IPS DF 4.7 (cell line): ENCODE measurements at regions not wholly inside any gene's neighbourhood (a gene's known extent, or its start where the extent isn't known, plus 50 kb on each side); places are given as distances from the start of the nearest gene placed in this dataset.
"Not testable (repeated sequence)": the region's sequence is repeated elsewhere in the genome, so short reads cannot be mapped to it uniquely, and the experiment has no call there.

ENCODE experiments used
- DNase-seq: peaks from one replicate; pipeline ENCODE4 v3.0.0-alpha.2; 2013; ENCODE audit warnings: low spot score; ENCODE audit errors: extremely low read depth

DNA sequence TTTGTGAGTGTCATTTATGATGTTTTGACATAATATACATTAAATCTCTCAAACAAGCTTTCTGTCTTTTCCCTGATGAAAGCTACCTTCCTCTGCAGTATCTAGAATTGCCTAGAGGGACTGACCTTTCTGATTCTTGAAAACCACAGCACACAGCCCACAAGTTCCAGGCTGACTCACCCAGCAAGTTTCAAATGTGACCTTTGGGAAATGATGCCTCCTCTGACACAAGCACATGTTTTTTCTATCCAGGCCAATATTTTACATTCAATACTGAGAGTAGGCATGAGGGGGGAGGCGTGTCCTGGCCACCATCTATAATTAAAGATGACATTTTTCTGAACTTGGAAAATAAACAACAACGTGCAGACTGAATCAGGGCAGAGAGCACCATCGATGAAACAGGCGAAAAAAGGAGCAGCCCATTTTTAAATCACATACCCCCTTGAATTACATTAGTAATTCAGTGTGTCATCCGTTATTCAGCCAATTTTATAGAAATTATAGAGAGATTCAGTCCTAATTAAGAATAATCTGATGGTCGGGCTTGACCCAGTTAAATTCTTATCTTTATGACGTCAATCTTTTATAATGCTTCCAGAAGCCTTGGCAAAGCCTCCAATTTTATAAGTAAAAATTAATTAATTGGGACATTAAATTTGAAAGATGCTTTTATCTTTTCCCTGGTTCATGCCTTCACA, 292.6 kb upstream of the CDH11 start:
- DNase-seq, result no peak

DNA sequence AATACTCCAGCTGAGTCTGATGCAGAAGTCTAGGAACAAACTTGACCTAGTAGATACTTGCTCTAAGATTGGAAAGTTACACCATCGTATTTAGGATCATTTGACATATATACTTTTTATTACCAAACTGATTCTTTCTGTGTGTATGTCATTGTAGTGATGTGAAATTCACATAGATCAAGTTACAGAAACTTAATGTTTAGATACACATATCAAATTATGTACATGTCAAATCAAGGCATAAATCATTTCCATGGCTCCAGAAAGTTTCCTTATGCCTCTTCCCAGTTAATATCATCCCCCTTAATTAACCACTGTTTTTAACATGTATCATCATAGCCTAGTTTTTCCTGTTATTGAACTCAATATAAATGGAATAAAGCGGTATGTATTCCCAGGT, 292.0 kb upstream of the CDH11 start:
- no peak for DNase-seq

DNA sequence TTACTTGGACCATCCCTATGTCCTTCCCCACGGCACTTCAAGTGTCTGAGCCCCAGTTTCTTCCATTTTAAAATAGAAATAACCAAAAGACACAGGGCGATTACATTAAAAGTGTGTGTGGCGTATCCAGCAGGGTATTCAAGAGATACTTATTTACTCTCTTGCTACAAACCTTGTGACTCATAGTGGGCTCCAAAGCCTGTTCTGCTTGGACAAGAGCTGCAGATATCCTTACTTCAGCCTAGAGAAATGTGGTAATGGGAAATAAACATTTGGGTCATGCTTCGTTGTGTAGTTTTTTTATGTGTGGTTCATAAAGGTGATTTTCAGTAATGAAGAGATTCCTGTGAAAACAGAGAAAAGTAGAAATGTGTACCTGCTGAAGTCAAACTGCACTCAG, 288.9 kb upstream of the CDH11 start:
- DNase-seq, result no peak

DNA sequence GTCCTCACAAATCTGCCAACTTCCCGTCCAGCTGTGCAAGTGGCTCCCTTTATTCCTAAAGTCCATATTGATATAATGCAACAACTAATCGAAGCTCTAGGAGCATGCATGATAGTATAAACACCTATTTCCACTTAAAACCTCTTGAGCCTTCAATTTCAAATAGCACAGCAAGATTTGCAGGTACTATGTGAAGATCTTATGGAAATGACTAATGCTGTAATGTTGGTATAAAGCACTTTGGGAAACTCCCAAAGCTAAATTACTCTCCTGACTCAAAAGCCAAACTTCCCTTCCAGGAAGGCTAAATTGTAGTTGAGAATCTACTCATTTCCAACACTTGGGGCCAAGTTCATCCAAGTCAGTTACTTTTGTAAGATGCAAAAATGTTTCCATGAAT, 287.6 kb upstream of the CDH11 start:
- DNase-seq, result no peak

DNA sequence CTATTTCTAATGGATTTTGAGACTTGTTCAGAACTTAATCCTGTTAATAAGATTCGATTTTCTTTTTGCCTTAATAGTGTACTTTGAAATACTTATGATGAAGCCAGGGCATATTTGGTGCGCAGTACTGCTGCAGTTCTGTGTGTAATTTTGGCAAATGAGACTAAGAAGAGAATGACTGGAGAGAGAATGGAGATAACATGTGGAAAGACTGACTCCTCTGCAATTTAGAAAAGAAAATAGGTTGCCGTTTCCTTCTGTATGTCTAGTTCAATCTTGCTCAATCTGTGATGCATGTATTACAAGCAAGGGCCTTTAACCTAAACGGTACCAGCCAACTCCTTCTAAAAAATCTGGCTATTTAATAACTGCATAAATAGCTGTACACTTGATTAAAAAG, 285.1 kb upstream of the CDH11 start:
- no peak for DNase-seq

DNA sequence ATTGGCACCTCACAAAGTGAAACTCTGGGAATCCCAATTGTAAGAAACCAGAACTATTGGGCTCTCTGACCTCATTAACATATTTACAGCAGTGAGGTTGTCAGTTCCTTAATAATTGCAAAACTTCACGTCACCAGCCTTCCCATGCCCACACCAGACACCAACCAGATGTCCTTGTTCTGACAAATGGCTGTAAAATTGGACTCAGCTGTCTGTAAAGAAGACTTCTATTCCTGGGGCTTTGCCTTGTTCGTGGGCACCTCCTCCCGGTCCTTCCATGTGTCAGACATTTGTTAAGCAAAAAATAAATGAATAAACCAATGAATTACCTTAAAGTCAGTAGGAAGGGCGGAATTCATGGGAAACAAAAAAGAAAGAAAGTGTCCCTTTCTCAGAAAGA, 284.3 kb upstream of the CDH11 start:
- no peak for DNase-seq

DNA sequence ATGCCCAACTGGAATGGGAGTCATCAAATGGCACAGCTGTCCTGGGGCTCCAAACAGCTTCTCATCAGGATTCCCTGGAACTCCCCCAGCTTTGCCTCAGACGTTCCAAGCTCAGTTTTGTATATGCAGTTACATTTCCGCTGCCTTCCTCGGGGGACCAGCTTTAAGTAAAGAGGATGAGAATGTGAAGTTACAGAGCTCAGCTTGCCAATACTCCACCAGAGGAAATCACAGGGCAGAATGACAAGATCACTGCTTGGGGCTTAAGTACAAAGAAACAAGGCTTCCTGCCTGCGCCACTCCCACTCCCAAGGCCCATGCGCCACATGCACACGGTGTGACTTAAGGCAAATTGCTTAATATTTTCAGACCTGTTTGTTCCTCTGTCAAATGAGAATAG, 272.4 kb upstream of the CDH11 start:
- no peak for DNase-seq

DNA sequence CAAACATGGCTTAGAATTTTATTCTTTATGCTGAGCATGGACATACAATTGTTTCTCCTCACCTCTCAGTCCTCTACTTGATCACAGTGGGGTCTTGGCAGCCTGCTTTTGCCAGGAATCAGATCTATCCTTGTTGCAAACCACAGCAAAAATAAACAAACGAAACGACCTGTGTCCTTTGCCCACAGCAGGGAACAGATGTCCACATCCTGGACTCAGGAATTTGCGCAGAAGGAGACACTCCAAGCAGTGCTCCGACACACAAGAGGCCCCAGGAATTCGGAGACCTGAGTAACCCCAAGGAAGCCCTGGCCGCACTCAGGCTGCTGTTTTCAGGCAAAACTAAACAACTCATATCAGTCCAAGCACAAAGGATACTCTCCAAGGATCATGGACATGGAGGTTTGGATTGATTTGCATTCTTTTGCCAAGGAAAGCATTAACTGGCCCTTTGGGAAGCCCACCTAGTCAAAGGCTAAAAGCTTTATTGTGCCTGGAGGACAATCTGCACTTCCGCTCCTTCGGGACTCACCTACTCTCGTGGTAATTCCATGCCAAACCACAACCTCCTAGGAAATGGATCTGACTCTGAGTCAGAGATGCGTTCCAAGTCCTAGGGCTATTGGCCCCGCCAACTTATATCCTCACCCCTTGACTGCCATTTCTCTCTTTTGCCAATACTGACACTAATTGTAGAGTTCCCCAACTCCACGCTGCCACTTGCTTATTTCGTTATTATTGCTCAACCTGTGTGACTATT, 271.1 kb upstream of the CDH11 start:
- no peak for DNase-seq

DNA sequence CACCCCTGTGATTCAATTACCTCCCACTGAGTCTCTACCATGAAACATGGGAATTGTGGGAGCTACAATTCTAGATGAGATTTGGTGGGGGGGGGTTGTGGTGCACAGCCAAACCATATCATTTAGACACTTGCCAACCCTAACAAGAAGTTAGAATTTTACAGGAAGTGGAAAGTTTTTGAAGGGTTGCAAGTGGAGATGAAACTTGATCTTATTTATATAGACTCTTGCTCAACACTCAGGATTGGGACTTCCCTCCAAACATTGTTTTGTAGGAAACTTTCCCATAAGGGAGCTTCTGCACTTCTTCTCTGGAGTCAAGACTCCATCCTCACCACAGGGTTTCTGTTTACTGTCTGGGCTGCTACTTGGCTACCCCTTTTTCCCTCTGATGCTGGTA, 266.7 kb upstream of the CDH11 start:
- DNase-seq, result no peak

DNA sequence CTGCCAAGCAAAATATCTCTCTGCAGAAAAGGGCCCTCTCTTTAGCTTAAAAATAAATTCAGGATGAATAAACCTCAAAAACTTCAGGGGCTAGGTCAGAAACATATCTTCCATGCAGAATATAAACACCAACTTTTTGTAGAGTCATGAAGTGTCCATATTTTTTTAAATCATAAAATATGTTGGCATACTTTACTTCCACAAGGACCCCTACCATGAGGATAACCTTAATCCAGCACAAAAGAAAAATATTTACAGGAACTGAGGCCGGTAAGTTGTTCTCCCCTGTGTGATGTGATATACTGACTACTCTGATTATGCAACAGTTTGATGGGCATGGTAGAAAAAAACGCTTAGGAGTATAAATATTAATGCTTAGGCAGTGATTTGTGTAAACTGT, 264.8 kb upstream of the CDH11 start:
- no peak for DNase-seq

DNA sequence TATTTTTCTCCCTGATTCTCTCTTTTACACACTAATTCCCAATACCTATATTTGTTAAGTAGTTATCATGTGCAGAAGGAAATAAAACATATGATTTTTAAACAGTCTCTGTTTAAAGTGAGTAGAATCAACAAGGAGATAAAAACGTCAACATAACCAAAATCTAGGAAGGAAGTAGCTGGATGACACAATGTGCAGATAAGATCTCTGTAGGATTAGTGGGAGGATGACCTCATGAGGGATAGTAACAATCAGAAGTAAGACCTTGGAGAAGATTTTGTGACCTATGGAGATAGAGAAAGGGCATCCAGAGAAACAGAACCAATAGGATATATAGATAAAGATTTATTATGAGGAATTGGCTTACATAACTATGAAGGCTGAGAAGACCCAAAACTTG, 262.6 kb upstream of the CDH11 start:
- DNase-seq, result no peak

DNA sequence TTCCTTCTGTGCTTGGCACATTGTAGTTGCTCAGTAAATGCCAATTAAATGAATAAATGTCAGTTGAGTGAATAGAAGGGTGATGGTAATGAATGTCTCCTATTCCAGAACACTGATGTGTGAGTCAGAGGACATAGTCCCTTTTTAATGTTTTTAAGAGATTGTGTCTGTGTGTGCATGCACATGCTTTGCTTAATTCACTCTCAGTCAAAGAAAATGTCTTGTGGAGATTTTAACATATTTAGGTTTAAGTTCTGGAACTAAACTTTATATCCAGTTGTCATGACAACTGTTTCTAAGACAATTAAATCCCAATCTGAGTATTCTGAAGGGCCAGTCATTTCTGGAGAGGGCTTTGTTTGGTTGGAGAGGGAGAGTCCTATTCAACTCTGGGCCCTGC, 255.3 kb upstream of the CDH11 start:
- DNase-seq, result no peak

DNA sequence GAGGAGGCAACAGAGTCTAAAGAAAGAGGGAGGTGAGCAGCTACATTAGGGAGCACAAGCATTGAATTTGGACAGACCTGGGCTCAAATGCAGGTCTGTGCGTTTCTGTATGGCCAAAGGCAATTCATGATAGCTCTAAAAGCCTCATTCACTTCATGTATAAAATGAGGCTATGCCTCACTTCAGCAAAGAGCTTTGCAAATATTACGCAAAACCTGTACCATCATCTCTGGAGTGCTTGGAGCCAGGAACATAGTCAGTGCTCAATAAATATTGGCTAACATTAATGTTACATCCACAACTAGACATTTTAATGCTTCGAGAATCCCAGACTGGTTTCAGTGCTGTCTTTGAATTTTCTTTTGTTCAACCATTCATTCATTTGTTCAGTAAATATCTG, 254.7 kb upstream of the CDH11 start:
- DNase-seq, result no peak

DNA sequence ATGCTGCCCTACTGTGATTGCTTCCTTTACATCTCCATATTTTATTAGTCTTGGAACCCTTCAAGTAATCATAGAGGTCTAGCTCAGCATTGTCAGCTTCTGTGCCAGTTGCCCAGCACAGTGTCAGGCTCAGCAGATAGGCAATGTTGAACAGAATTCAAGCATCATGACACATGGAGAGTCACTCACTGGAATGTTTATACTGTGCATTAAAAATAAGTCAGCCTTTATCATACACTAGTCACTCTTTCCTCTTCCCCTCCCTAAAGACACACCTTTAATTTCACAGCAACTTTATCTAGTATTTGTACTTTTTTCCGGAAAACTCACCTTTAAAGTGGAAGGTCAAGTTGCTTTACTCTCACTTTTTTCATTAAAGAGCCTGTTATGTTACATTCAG, 253.8 kb upstream of the CDH11 start:
- DNase-seq, result no peak

DNA sequence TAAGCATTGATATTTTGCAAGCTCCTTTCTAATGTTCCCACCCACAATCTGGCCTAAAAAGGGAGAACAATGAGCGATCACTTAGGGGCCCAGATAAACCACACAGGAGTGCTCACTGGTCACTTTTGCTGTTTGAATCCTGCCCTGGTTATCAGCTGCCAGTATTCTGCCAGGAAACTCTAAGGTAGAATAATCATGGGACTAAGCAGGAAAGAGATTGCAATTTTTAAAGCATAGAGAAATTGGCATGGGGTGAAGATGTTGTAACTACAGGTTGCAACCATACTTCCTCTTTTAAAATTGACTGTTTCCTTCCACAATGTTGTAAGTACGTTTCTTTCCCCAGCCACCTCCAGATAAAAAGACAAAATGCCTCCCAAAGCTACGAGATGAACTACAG, 251.2 kb upstream of the CDH11 start:
- no peak for DNase-seq

DNA sequence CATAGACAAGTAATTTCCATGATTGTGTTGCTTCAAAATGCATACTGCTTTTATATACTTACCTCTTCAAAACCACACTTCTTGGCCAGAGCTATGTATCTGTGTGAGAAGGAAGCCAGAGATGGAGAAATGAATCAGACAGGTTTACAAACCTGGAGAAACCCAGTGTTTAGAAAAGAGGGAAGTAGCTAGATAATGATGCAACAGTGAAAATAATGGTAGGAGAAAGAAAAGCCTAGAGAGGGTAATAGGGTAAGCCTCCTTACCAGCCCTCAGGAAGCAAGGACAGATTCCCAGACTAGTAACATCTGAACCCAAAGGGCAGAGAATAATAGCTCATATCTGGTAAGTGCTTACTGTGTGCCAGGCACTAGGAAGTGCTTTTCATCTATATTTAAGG, 250.3 kb upstream of the CDH11 start:
- no peak for DNase-seq

DNA sequence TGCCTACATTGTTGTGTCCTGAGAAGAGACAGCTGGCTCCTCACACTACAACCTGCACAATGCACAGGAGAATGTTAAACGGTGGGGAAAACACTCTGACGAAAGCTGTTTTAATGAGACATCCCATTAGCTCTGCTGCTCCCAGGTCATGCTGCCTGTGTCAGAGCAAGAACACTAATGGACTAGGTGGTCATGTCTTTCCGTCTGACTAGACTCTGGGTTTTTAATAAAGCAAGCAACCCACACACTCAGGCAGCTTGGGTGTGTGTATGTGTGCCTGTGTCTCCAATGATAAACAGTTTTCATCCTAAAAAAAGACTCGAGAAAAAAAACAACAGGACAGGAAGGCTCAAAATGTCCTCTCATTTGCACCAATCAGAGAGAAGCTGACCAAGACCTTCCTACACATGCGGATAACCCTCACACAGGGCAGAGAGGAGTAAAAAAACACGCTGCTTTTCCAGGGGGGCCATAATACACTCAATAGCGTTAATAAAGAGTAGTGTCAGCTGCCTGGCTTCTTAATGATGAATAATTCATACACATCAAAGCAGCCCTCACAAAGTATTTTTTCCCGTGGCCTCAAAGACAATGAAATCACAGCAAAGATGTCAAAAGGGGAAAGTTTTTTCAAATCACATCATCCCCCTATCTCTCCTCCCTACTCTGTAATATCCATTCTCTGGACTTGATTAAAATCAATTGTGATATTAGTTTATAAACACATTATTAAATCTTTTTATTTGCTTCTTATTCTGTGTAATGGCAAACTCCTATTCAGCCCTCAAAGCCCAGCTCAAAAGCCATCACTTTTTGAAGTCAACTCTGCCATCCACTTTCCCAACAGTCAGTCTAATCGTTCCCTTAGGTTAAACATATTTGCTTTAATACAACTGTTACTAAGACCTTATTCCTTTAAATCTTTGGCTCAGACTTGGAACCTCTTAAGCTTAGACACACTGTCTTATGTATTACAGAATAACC, 244.2 kb upstream of the CDH11 start:
- DNase-seq, result no peak

DNA sequence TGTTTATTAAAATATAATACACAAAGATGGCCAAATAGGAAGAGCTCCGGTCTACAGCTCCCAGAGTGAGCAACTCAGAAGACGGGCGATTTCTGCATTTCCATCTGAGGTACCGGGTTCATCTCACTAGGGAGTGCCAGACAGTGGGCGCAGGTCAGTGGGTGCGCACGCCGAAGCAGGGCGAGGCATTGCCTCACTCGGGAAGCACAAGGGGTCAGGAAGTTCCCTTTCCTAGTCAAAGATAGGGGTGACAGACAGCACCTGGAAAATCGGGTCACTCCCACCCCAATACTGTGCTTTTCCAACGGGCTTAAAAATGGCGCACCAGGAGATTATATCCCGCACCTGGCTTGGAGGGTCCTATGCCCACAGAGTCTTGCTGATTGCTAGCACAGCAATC, 234.9 kb upstream of the CDH11 start:
- not testable (repeated sequence) for DNase-seq

DNA sequence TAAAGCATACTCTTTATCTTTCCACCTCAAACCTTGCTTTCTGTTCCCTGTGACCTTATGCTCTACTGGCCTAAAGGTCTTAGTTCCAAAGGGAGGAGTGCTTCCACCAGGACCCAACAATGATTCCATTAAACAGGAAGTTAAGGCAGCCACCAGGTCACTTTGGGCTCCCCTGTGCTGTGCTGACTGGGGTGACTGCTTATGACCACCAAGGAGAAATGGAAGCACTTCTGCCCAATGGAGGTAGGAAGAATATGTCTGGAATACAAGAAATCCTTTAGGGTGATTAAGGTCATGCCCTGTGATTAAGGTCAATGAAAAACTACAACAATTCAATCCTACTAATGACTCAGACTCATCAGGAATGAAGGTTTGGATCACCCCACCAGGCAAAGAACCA, 233.8 kb upstream of the CDH11 start:
- no peak for DNase-seq

DNA sequence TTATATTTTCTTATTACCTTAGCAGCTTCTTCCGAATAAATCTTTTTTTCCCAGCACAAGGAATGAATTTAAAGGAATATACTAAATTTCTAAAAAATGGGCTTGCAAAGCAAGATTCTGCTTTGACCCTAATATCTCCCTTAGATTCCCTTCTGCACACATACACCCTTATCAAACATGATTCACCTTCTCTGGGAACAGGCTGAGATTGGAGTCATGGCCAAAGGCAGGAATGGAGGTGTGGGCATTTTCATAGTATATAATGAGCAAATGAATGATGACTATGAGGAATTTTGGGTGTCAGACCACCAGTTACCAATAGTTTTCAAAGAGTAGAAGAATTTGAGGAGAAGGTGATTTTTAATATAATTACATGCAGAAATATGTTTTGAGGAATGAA, 231.3 kb upstream of the CDH11 start:
- DNase-seq, result no peak

DNA sequence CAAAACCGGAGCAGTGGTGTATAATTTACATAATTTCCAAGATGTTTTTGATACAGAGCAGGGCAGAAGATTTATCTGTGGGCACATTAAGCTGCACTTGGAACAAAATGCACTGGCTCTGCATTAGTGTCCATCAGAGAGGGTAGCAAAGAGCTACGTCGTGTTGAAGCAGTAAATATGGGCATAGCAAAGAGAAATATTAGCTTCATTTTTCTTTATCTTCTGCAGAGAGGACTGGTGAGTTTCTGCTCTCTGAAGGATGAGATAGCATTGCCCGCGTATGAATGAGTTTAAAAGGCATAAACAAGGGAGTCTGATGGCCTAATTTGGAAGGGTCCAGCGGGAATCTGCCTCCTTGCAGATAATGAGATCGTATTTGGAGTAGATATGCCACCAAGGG, 227.8 kb upstream of the CDH11 start:
- DNase-seq, result no peak

DNA sequence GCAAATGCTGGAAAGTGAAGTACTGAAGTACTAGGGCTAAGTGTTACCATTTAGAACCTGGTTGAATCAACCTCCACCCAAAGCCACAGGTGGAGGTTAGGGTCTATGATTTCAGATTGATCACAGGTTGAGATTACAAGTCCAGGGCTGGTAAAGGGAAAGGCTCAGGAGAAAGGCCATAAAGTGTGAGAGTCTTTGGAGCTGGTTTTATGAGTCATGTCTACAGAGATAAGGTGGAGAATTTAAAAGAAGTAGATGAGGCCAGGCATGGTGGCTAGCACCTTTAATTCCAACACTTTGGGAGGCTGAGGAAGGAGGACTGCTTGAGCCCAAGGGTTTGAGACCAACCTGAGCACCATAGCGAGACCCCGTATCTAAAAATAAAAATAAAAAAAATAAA, 221.7 kb upstream of the CDH11 start:
- DNase-seq, result no peak
